Cardiac fibroblast (primary cell): ENCODE measurements at regions not wholly inside any gene's neighbourhood (a gene's known extent, or its start where the extent isn't known, plus 50 kb on each side); places are given as distances from the start of the nearest gene placed in this dataset.

Experiments used
- DNase-seq, 2 donors: peaks; one replicate each; pipeline versions ENCODE4 v3.0.0 to v3.0.0-alpha.2; 2010; ENCODE audit warnings: low read depth in 2 of 2
- H3K4me3 ChIP-seq, 2 donors: replicated peaks in 1 of 2; 1 replicate in 1 of 2; 2 replicates in 1 of 2; pipeline ENCODE4 v1.5.1; 2011; ENCODE audit warnings: low read depth in 2 of 2, low read length in 2 of 2, mild to moderate bottlenecking in 2 of 2, moderate library complexity in 1 of 2
- TF ChIP-seq, protein P1 (sequence below): IDR thresholded peaks from one replicate; pipeline ENCODE4 v1.5.1; 2011; ENCODE audit warnings: low read depth, mild to moderate bottlenecking, low read length, inconsistent platforms

DNA sequence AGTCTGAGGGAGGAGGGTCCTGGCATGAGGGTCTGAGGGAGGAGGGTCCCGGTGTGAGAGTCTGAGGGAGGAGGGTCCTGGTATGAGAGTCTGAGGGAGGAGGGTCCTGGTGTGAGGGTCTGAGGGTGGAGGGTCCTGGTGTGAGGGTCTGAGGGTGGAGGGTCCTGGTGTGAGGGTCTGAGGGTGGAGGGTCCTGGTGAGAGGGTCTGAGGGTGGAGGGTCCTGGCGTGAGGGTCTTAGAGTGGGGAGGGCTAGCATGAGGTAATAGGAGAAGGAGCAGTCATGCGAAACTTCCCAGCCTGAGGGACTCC is 194.8 kb downstream of the TEX29 start:
- no peak for DNase-seq
- TF ChIP-seq, protein P1, sequence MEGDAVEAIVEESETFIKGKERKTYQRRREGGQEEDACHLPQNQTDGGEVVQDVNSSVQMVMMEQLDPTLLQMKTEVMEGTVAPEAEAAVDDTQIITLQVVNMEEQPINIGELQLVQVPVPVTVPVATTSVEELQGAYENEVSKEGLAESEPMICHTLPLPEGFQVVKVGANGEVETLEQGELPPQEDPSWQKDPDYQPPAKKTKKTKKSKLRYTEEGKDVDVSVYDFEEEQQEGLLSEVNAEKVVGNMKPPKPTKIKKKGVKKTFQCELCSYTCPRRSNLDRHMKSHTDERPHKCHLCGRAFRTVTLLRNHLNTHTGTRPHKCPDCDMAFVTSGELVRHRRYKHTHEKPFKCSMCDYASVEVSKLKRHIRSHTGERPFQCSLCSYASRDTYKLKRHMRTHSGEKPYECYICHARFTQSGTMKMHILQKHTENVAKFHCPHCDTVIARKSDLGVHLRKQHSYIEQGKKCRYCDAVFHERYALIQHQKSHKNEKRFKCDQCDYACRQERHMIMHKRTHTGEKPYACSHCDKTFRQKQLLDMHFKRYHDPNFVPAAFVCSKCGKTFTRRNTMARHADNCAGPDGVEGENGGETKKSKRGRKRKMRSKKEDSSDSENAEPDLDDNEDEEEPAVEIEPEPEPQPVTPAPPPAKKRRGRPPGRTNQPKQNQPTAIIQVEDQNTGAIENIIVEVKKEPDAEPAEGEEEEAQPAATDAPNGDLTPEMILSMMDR, result no peak
- no peak overlapping the region for H3K4me3 ChIP-seq

DNA sequence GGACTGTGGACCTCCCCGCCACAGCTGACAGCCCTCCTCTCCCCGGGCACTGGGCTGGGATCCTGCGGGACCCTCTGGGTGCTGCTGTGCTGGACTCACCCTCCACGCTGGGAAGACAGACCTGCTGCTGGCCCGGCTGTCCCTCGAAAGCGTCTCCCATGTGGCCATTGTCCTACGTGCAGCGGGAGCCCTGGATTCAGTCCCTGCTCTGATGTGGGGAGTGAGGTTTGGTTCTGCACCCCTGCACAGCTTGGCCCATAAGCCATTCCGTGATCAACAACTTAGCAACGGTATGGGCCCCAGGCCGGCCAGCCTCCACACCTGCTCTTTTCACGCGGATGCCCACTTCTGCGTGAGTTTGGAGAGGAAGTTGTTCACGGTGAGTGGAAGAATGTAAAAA is 195.2 kb downstream of the TEX29 start:
- H3K4me3 ChIP-seq, result no peak overlapping the region
- TF ChIP-seq, protein P1, result no peak
- DNase-seq, result no peak

DNA sequence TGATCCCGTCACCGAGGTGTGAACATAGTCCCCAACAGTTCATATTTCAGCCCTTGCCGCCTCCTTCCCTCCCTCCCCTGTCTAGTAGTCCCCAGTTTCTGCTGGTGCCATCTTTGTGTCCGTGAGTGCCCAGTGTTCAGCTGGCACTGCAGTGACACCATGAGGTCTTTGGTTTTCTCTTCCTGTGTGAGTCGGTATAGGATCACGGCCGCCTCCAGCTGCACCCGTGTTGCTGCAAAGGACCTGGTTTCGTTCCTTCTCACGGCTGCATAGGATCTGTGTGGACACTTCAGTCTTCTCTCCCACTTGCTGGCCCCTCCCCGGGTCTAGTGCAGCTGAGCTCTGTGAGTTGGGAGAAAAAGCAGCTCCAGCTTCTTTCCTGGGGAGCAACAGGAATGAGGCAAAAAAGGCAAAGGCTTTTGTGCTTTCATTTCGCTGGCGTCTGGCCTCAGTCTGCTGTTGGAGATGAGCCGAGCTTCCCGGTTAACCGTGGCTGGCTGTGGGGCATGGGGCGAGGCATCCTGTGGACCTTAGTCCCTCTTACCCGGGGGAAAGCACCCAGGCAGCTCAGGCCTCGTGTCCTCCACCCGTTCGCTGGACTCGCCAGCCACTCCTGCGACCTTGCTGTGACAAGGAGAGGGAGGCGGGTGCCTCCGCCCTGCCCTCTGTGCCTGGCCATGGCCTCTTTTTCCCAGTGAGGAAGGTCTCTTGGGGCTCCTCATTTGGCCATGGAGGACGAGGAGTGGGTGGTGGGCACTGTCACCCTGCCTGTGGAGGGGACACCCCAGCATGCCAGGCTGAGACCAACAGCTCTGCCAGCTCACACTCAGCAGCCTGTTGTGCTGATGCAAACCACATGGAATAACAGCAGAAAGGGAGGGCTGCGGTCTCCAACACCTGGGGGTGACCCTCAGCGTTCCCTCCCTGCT is 196.5 kb downstream of the TEX29 start:
- H3K4me3 ChIP-seq, result no peak overlapping the region
- DNase-seq, result no peak
- TF ChIP-seq, protein P1, result no peak

DNA sequence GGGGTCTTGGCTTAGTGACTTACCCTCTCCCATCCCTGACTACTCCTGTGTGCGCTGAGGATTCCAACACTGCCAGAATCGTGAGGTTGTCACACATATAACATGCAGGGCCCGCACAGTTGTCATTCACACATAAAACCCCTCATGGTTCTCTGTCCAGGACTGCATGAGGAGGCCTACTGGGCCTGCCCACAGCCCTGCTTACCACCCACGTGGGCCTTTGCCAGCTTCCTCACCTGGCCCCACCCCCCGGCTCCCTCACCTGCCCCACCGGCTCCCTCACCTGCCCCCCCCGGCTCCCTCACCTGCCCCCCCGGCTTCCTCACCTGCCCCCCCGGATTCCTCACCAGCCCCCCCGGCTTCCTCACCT is 197.2 kb downstream of the TEX29 start:
- TF ChIP-seq, protein P1, result no peak
- DNase-seq, result no peak
- H3K4me3 ChIP-seq, result no peak overlapping the region

DNA sequence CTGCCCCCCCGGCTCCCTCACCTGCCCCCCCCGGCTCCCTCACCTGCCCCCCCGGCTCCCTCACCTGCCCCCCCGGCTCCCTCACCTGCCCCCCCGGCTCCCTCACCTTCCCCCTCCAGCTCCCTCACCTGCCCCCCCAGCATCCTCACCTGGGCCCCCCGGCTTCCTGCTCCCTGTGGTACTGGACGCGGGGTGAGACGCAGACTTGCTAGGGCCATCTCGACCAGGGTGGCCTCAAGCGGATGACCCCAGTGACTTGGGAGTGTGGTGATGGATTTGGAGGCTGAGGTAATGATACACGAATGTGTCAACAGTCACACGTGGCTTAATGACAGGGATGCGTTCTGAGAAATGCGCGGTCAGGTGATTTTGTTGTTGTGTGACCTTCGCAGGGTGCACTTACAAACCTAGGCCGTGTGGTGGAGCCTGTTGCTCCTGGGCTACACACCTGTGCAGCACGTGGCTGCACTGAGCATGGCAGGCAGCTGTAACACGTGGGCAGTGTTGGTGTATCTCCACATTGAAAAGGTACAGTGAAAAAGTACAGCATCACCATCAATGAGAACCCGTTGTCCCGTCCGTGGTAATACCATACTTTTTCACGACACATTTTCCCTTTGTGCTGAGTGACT is 197.8 kb downstream of the TEX29 start:
- TF ChIP-seq, protein P1, result no peak
- H3K4me3 ChIP-seq, result no peak overlapping the region
- no peak for DNase-seq

DNA sequence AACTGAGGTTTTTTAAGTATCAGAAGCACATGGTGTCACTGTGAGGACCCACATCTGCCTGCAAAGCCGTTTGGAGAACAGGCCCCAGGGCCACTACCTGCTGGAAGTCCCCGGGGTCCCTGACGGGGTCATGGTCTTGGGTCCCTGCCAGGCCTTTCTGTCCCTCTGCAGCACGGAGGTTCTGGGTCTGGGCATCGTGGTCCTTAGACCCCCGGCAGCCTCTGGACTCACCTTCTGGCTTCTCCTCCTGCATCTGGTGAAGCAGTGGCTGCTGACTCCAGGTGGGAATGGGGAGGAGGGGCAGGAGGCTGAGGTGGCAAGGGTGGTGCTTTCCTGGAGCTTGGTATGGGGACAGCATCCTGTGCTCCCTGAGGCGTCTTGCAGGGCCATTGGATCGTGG is 198.6 kb downstream of the TEX29 start:
- no peak overlapping the region for H3K4me3 ChIP-seq
- DNase-seq, result no peak
- TF ChIP-seq, protein P1, result no peak
